ENCODE measurements at regions not wholly inside any gene's neighbourhood (a gene's known extent, or its start where the extent isn't known, plus 50 kb on each side); places are given as distances from the start of the nearest gene placed in this dataset.

DNA sequence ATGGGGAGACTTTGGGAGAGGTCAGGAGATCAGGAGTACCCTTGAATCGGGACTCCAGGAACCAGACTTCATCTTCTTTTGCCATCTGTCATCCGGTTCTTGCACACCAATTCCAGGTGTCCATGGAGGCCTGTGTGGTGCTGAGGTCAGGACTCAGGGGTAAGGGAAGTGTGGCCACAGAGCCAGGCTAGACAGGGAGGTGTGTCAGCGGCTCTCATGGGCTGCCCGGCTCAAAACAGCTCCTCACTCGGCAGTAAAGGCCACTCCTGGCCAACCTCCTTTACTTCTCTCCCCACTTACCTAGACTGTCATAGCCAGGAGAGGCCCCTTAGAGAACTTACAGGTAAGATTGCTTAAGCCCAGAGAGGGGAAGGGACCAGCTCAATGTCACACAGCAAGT lies 75.7 kb upstream of the NECTIN1 start:
- no peaks in the 10 kb centered on the region for H3F3A ChIP-seq (ENCODE audit: control insufficient read depth, insufficient read depth)
- H3K79me2 ChIP-seq (ENCODE audit: control insufficient read depth, low read length), result no peaks in the 10 kb centered on the region
- TF ChIP-seq, protein P1, sequence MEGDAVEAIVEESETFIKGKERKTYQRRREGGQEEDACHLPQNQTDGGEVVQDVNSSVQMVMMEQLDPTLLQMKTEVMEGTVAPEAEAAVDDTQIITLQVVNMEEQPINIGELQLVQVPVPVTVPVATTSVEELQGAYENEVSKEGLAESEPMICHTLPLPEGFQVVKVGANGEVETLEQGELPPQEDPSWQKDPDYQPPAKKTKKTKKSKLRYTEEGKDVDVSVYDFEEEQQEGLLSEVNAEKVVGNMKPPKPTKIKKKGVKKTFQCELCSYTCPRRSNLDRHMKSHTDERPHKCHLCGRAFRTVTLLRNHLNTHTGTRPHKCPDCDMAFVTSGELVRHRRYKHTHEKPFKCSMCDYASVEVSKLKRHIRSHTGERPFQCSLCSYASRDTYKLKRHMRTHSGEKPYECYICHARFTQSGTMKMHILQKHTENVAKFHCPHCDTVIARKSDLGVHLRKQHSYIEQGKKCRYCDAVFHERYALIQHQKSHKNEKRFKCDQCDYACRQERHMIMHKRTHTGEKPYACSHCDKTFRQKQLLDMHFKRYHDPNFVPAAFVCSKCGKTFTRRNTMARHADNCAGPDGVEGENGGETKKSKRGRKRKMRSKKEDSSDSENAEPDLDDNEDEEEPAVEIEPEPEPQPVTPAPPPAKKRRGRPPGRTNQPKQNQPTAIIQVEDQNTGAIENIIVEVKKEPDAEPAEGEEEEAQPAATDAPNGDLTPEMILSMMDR (IDR thresholded peaks at IDR 0.05; ENCODE audit: low read depth, low read length, poor library complexity, severe bottlenecking), result no peak
- TF ChIP-seq EZH2phosphoT487 (IDR thresholded peaks at IDR 0.05; ENCODE audit: borderline replicate concordance, low read length), result no peak
- no peaks in the 10 kb centered on the region for H3K36me3 ChIP-seq (ENCODE audit: control insufficient read depth, low read length)
- H3K4me1 ChIP-seq (ENCODE audit: control insufficient read depth, low read length), result no peaks in the 10 kb centered on the region
- no peak overlapping the region for H3K27ac ChIP-seq (ENCODE audit: low read depth, low read length)
- H3K4me2 ChIP-seq (ENCODE audit: low read length), result no peak overlapping the region
- no peaks in the 10 kb centered on the region for H4K20me1 ChIP-seq (ENCODE audit: control insufficient read depth, insufficient read depth, low read depth, low read length)
- H3K27me3 ChIP-seq (ENCODE audit: control insufficient read depth, low read length), result peaks cover 6% of the 10 kb centered on the region; the same call in 1 of the 2 replicates
- H3K9me3 ChIP-seq (ENCODE audit: control insufficient read depth, insufficient read depth, low read length), result no peaks in the 10 kb centered on the region
- no peaks in the 10 kb centered on the region for H3K9me2 ChIP-seq (replicated peaks; ENCODE audit: control insufficient read depth, low read length)
- no peak overlapping the region for H3K4me3 ChIP-seq (ENCODE audit: low read length)

DNA sequence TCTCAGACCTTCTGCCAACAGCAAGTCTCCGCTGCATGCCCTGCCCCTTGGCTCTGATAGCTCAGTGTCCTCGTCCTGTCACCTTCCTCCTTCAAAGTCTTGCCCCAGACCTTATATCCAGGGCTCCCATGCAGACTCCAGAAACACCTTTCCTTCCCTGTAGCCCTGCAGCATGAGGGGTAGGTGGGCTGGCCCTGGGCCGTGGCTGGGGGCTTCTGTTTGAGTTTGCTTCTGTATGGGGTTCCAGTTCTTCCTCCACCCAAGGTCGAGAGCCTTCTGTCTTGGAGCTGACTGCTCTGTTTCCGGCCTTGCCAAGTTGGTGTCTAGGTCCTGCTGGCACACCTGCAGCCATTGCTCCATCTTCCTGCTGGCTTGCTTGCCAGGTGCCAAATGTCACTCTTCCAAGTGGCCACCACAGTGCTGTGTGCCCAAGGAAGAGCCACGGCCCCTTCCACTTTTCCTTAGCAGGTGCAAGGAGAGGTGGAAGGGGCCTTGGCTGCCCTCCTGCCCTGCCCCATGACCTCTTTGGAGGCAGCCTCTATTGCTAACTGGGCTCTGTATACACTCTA lies 74.8 kb upstream of the NECTIN1 start:
- H3K36me3 ChIP-seq (ENCODE audit: control insufficient read depth, low read length), result no peaks in the 10 kb centered on the region
- no peaks in the 10 kb centered on the region for H4K20me1 ChIP-seq (ENCODE audit: control insufficient read depth, insufficient read depth, low read depth, low read length)
- no peaks in the 10 kb centered on the region for H3K4me1 ChIP-seq (ENCODE audit: control insufficient read depth, low read length)
- H3K9me2 ChIP-seq (replicated peaks; ENCODE audit: control insufficient read depth, low read length), result no peaks in the 10 kb centered on the region
- no peak overlapping the region for H3K4me3 ChIP-seq (ENCODE audit: low read length)
- H3K4me2 ChIP-seq (ENCODE audit: low read length), result no peak overlapping the region
- H3K9me3 ChIP-seq (ENCODE audit: control insufficient read depth, insufficient read depth, low read length), result no peaks in the 10 kb centered on the region
- TF ChIP-seq, protein P1 (IDR thresholded peaks at IDR 0.05; ENCODE audit: low read depth, low read length, poor library complexity, severe bottlenecking), result no peak
- no peak for TF ChIP-seq EZH2phosphoT487 (IDR thresholded peaks at IDR 0.05; ENCODE audit: borderline replicate concordance, low read length)
- H3K27me3 ChIP-seq (ENCODE audit: control insufficient read depth, low read length), result peaks cover 4% of the 10 kb centered on the region; the same call in 1 of the 2 replicates
- no peak overlapping the region for H3K27ac ChIP-seq (ENCODE audit: low read depth, low read length)
- no peaks in the 10 kb centered on the region for H3F3A ChIP-seq (ENCODE audit: control insufficient read depth, insufficient read depth)
- no peaks in the 10 kb centered on the region for H3K79me2 ChIP-seq (ENCODE audit: control insufficient read depth, low read length)

DNA sequence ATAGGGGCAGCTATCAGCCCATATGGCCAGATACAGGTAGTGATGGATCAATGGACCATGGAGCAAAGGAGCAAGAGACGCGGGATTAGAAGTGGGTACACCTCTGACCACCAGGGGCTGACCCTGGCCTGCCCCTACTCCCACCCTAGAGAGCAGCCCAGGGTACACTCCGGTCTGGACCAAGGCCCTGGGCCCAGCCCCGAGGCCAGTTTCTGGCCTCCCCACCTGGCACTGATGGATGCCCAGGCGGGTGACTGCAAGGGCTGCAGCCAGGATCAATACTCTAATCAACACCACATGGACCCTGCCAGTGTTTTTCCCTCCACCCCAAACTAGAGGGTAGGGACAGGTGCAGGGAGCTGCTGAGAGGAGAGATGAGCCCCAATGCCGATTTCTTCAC lies 74.1 kb upstream of the NECTIN1 start:
- Histone ChIP-seq H3K36me3 (ENCODE audit: control insufficient read depth, low read length) (no peaks in the 10 kb centered on the region), H3K27me3 (ENCODE audit: control insufficient read depth, low read length) (peaks cover 3% of the 10 kb centered on the region), H3K4me2 (ENCODE audit: low read length) (no peak overlapping the region), H3K4me3 (ENCODE audit: low read length) (no peak overlapping the region), H3K4me1 (ENCODE audit: control insufficient read depth, low read length) (no peaks in the 10 kb centered on the region), H3K9me3 (ENCODE audit: control insufficient read depth, insufficient read depth, low read length) (no peaks in the 10 kb centered on the region), H3K79me2 (ENCODE audit: control insufficient read depth, low read length) (no peaks in the 10 kb centered on the region), H4K20me1 (ENCODE audit: control insufficient read depth, insufficient read depth, low read depth, low read length) (no peaks in the 10 kb centered on the region), H3K27ac (ENCODE audit: low read depth, low read length) (no peak overlapping the region), H3F3A (ENCODE audit: control insufficient read depth, insufficient read depth) (no peaks in the 10 kb centered on the region), H3K9me2 (replicated peaks; ENCODE audit: control insufficient read depth, low read length) (no peaks in the 10 kb centered on the region)
- TF ChIP-seq, protein P1 (IDR thresholded peaks at IDR 0.05; ENCODE audit: low read depth, low read length, poor library complexity, severe bottlenecking), result no peak
- no peak for TF ChIP-seq EZH2phosphoT487 (IDR thresholded peaks at IDR 0.05; ENCODE audit: borderline replicate concordance, low read length)
